Uterus (tissue), 3 donors: ENCODE measurements at regions not wholly inside any gene's neighbourhood (a gene's known extent, or its start where the extent isn't known, plus 50 kb on each side); places are given as distances from the start of the nearest gene placed in this dataset.
A peak's percentile ranks its signal among the peaks of the same experiment; 100 is the strongest.

Experiments
- DNase-seq, 2 donors: peaks; one replicate each; pipeline ENCODE4 v3.0.0-alpha.2; 2019 to 2020
- H3K27ac ChIP-seq, 2 donors: fragments of 200-600 bp; sonication (generic); 1 replicate in 1 of 2; 2 replicates in 1 of 2; pipeline ENCODE4 v1.5.1; 2016 to 2018
- H3K27me3 ChIP-seq, 2 donors: fragments of 200-600 bp; sonication (generic); one replicate each; pipeline ENCODE4 v1.5.1; 2018 to 2019; ENCODE audit warnings: control low read depth in 1 of 2
- H3K36me3 ChIP-seq, 2 donors: fragments of 200-600 bp; sonication (generic); one replicate each; pipeline ENCODE4 v1.5.1; 2019; ENCODE audit warnings: control low read depth in 1 of 2
- H3K4me1 ChIP-seq, 2 donors: fragments of 200-600 bp; sonication (generic); one replicate each; pipeline ENCODE4 v1.5.1; 2018 to 2019; ENCODE audit warnings: control low read depth in 1 of 2
- H3K4me3 ChIP-seq, 2 donors: fragments of 200-600 bp; sonication (generic); 1 replicate in 1 of 2; 2 replicates in 1 of 2; pipeline ENCODE4 v1.5.1; 2018 to 2019; ENCODE audit warnings: mild to moderate bottlenecking in 1 of 2
- H3K9me3 ChIP-seq, 2 donors: fragments of 200-600 bp; sonication (generic); one replicate each; pipeline ENCODE4 v1.5.1; 2019; ENCODE audit warnings: control low read depth in 1 of 2
- CTCF ChIP-seq, 4 experiments: fragments of 200-600 bp in 2 of 4; fragments of 450-650 bp in 2 of 4; sonication (generic) in 2 of 4; IDR thresholded peaks; one replicate each; pipeline ENCODE4 v1.5.1; 2016 to 2019; ENCODE audit warnings: antibody characterized with exemption in 4 of 4, mild to moderate bottlenecking in 2 of 4, moderate library complexity in 1 of 4
- POLR2A ChIP-seq, 2 donors: fragments of 450-650 bp; IDR thresholded peaks; one replicate each; pipeline ENCODE4 v1.6.1; 2016; ENCODE audit warnings: antibody characterized with exemption in 2 of 2, mild to moderate bottlenecking in 1 of 2, moderate library complexity in 1 of 2
- intact Hi-C: fragments of 100-400 bp; cut with DNase I; formaldehyde crosslinking; loops from one replicate; pipeline ENCODE4 v1.15.1; 2023; ENCODE audit warnings: low total_unique reads
- donor health status: DM: yes; HTN: yes; CAD: no.

GRCh38 chr18:6624661-6625311 lies 104.7 kb upstream of the ARHGAP28 start:
- Histone ChIP-seq H3K27ac (peak overlapping the region; percentile 23 to 41), H3K27me3 (no peaks in the 10 kb centered on the region), H3K36me3 (no peaks in the 10 kb centered on the region), H3K4me1 (peaks cover 0 to 3% of the 10 kb centered on the region in 2 donors), H3K4me3 (no peak overlapping the region), H3K9me3 (no peaks in the 10 kb centered on the region)
- TF ChIP-seq POLR2A (IDR thresholded peaks at IDR 0.05) (no peak), CTCF (IDR thresholded peaks at IDR 0.05) (no peak)
- intact Hi-C loops = no loop called here
- DNase-seq = no peak

- TF ChIP-seq CTCF (IDR thresholded peaks at IDR 0.05) (no peak), POLR2A (IDR thresholded peaks at IDR 0.05) (no peak)
- no peaks in the 10 kb centered on the region for H3K36me3 ChIP-seq
- DNase-seq = no peak
- intact Hi-C loops = no loop called here
- H3K4me1 ChIP-seq = peaks cover 0 to 3% of the 10 kb centered on the region in 2 donors
- H3K4me3 ChIP-seq = no peak overlapping the region
- H3K27me3 ChIP-seq = no peaks in the 10 kb centered on the region
- peak overlapping the region in 1 of 2 donors; percentile 41 for H3K27ac ChIP-seq
- H3K9me3 ChIP-seq = no peaks in the 10 kb centered on the region
These were observed 104.0 kb upstream of the ARHGAP28 start for GRCh38 chr18:6625481-6625880.

- no peak for DNase-seq
- H3K4me3 ChIP-seq = no peak overlapping the region
- no peaks in the 10 kb centered on the region for H3K9me3 ChIP-seq
- intact Hi-C loops = no loop called here
- H3K27ac ChIP-seq = no peak overlapping the region
- no peaks in the 10 kb centered on the region for H3K27me3 ChIP-seq
- no peaks in the 10 kb centered on the region for H3K36me3 ChIP-seq
- no peak for TF ChIP-seq CTCF (IDR thresholded peaks at IDR 0.05)
- no peak for TF ChIP-seq POLR2A (IDR thresholded peaks at IDR 0.05)
- H3K4me1 ChIP-seq = peaks cover 0 to 3% of the 10 kb centered on the region in 2 donors
These were observed 103.1 kb upstream of the ARHGAP28 start for GRCh38 chr18:6626457-6626856.

GRCh38 chr18:6627645-6628044 lies 101.9 kb upstream of the ARHGAP28 start:
- TF ChIP-seq CTCF (IDR thresholded peaks at IDR 0.05) = no peak
- no peak for TF ChIP-seq POLR2A (IDR thresholded peaks at IDR 0.05)
- Histone ChIP-seq H3K27ac (no peak overlapping the region), H3K9me3 (no peaks in the 10 kb centered on the region), H3K4me1 (peaks cover 0 to 3% of the 10 kb centered on the region in 2 donors), H3K36me3 (no peaks in the 10 kb centered on the region), H3K27me3 (no peaks in the 10 kb centered on the region), H3K4me3 (no peak overlapping the region)
- DNase-seq = no peak
- intact Hi-C loops = no loop called here

- no peak for DNase-seq
- TF ChIP-seq CTCF (IDR thresholded peaks at IDR 0.05) (no peak), POLR2A (IDR thresholded peaks at IDR 0.05) (no peak)
These were observed 101.3 kb upstream of the ARHGAP28 start for GRCh38 chr18:6628187-6628586.

More at GRCh38 chr18:6628187-6628586, 101.3 kb upstream of the ARHGAP28 start:
- Histone ChIP-seq H3K4me1 (peaks cover 0 to 3% of the 10 kb centered on the region in 2 donors), H3K27me3 (no peaks in the 10 kb centered on the region), H3K36me3 (no peaks in the 10 kb centered on the region), H3K27ac (no peak overlapping the region), H3K9me3 (no peaks in the 10 kb centered on the region), H3K4me3 (no peak overlapping the region)
- intact Hi-C loops = no loop called here
